Neural crest cell (in vitro differentiated cells): ENCODE measurements at regions not wholly inside any gene's neighbourhood (a gene's known extent, or its start where the extent isn't known, plus 50 kb on each side); places are given as distances from the start of the nearest gene placed in this dataset.

Experiments used
- DNase-seq: peaks from one replicate; pipeline ENCODE4 v3.0.0; 2021; ENCODE audit warnings: low read depth, mixed read lengths, low spot score
- H3K27ac Mint-ChIP-seq: one replicate; pipeline ENCODE4 v1.8.0; 2021; ENCODE audit warnings: mild to moderate bottlenecking, mixed read lengths; ENCODE audit not compliant: unreplicated experiment
- H3K27me3 Mint-ChIP-seq: 2 replicates; pipeline ENCODE4 v1.8.0; 2021; ENCODE audit warnings: low read depth, mild to moderate bottlenecking, mixed read lengths
- H3K36me3 Mint-ChIP-seq: 2 replicates; pipeline ENCODE4 v1.8.0; 2021; ENCODE audit warnings: low read depth, mild to moderate bottlenecking, mixed read lengths
- H3K4me1 Mint-ChIP-seq: 2 replicates; pipeline ENCODE4 v1.8.0; 2021; ENCODE audit warnings: mixed read lengths
- H3K4me3 Mint-ChIP-seq: one replicate; pipeline ENCODE4 v1.8.0; 2021; ENCODE audit warnings: mild to moderate bottlenecking, mixed read lengths
- H3K9me3 Mint-ChIP-seq: 2 replicates; pipeline ENCODE4 v1.8.0; 2021; ENCODE audit warnings: mixed read lengths
- CTCF ChIP-seq: fragments of 200-600 bp; sonication (generic); conservative IDR thresholded peaks from 2 replicates; pipeline ENCODE4 v1.5.0; 2021; ENCODE audit warnings: antibody characterized with exemption, mild to moderate bottlenecking

GRCh38 chr13:42458193-42458592 is 115.8 kb upstream of the TNFSF11 start:
- H3K36me3 Mint-ChIP-seq = no peaks in the 10 kb centered on the region
- no peak for DNase-seq
- H3K4me1 Mint-ChIP-seq = no peaks in the 10 kb centered on the region
- no peak overlapping the region for H3K27ac Mint-ChIP-seq
- H3K4me3 Mint-ChIP-seq = no peak overlapping the region
- H3K27me3 Mint-ChIP-seq = no peaks in the 10 kb centered on the region
- H3K9me3 Mint-ChIP-seq = peaks cover 6% of the 10 kb centered on the region
- TF ChIP-seq CTCF = no peak

- Mint-ChIP-seq H3K27ac (no peak overlapping the region), H3K27me3 (no peaks in the 10 kb centered on the region), H3K36me3 (peaks cover 3% of the 10 kb centered on the region), H3K4me3 (no peak overlapping the region), H3K4me1 (no peaks in the 10 kb centered on the region), H3K9me3 (peaks cover 22% of the 10 kb centered on the region)
- no peak for TF ChIP-seq CTCF
- no peak for DNase-seq
Measured at GRCh38 chr13:42466123-42466522, 107.8 kb upstream of the TNFSF11 start.

GRCh38 chr13:42466609-42467008 is 107.3 kb upstream of the TNFSF11 start:
- H3K4me1 Mint-ChIP-seq = no peaks in the 10 kb centered on the region
- no peak overlapping the region for H3K4me3 Mint-ChIP-seq
- DNase-seq = no peak
- no peaks in the 10 kb centered on the region for H3K27me3 Mint-ChIP-seq
- no peak for TF ChIP-seq CTCF
- H3K27ac Mint-ChIP-seq = no peak overlapping the region
- H3K36me3 Mint-ChIP-seq = peaks cover 3% of the 10 kb centered on the region
- H3K9me3 Mint-ChIP-seq = peaks cover 20% of the 10 kb centered on the region

GRCh38 chr13:42474954-42475353 is 99.0 kb upstream of the TNFSF11 start:
- no peak for DNase-seq
- TF ChIP-seq CTCF = no peak

GRCh38 chr13:42477596-42478190 is 96.3 kb upstream of the TNFSF11 start:
- Mint-ChIP-seq H3K27ac (no peak overlapping the region), H3K4me3 (no peak overlapping the region), H3K9me3 (peaks cover 5% of the 10 kb centered on the region), H3K4me1 (no peaks in the 10 kb centered on the region), H3K27me3 (no peaks in the 10 kb centered on the region), H3K36me3 (peaks cover 2% of the 10 kb centered on the region)
- no peak for DNase-seq
- no peak for TF ChIP-seq CTCF

More at GRCh38 chr13:42474954-42475353, 99.0 kb upstream of the TNFSF11 start:
- Mint-ChIP-seq H3K36me3 (peaks cover 2% of the 10 kb centered on the region), H3K4me1 (no peaks in the 10 kb centered on the region), H3K27me3 (no peaks in the 10 kb centered on the region), H3K4me3 (no peak overlapping the region), H3K27ac (no peak overlapping the region), H3K9me3 (peaks cover 7% of the 10 kb centered on the region)
